ENCODE measurements at regions not wholly inside any gene's neighbourhood (a gene's known extent, or its start where the extent isn't known, plus 50 kb on each side); places are given as distances from the start of the nearest gene placed in this dataset.
"Not testable (repeated sequence)": the region's sequence is repeated elsewhere in the genome, so short reads cannot be mapped to it uniquely, and the experiment has no call there.

DNA sequence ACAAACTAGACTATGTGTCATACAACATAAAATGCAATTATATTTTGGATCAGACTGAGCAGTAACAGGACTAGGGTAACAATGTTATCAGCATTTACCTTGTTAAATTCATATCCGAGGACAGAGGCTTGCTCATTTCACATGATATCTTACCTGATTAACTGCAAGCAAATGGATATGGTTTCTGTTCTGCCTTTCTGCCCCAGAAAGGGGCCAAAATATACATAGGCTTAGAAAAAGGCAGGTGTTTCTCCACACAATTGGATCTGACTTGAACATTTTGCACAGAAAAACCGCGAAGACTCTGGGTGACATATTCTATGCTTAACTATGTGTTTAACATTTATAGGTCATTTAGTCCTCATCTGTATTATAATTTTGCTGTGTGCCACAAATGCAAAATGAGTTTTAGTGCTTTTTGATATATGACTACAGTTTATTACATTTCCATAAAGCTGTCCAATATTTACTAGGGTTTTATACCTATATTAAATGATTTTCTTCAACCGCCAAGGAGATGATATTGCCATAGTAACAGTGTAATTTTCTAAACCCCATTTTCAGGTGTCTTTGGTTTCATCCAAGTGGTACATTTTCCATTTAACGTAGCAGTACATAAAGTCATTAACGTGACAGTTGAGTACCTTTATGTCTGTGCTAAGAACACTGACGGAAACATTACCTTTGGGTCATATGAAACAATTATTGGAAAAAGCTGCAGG, 249.3 kb upstream of the KRR1 start:
- no peak for DNase-seq (ENCODE audit: low spot score)

DNA sequence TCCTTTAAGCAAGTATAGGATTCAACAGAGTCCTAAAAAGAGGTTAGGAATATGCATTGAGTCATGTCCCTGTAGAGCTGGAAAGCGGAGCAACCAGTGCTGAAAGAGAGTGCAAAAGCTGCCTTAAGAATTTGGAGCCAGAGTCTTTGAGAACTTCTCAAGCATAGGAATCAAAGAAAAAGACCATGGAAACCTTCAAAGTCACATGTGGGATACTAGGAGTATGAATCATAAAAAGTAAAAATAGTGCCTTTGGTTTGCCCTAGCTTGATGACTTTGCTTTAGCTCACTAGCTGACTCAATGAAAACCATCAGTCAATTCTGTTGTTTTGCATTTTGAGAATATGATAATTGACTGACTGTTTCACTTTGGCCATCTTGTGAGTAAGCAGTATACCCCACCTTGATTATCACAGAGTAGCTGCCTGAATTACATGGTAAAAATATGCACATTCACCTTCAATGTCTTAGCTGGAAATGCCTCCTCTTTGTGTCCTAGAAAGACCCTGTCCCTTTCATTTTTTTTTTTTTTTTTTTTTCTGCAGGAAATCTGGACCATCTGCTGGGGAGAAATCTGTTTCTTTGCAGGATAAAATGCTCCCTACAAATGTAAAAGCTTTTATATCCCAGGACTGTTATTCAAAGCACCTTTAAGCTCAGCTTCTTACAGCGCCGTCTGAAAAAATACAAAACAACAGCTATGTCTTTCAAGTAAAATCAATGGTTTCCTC, 248.6 kb upstream of the KRR1 start:
- DNase-seq (ENCODE audit: low spot score): no peak

- DNase-seq (ENCODE audit: low spot score): no peak
Observed at GRCh38 chr12:75759196-75759595, 247.8 kb upstream of the KRR1 start.

DNA sequence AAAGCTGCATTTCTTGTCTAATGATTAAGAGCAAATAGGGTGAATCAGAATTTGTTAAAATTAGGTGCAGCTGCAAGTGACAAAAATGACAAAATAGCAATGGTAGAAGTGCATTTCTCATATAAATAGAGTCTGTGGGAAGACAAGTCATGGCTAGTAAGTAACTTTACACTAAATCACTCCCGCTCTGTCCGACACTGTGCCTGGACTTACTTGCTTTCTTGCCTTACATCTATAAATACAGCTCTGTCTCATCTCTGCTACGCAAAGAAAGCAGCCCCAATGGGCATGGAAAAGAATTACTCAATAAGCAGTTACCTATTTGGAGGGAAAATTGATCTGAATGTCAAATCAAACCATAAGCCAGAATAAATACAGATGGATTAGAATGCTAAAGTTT, 245.4 kb upstream of the KRR1 start:
- DNase-seq (ENCODE audit: low spot score): no peak

DNA sequence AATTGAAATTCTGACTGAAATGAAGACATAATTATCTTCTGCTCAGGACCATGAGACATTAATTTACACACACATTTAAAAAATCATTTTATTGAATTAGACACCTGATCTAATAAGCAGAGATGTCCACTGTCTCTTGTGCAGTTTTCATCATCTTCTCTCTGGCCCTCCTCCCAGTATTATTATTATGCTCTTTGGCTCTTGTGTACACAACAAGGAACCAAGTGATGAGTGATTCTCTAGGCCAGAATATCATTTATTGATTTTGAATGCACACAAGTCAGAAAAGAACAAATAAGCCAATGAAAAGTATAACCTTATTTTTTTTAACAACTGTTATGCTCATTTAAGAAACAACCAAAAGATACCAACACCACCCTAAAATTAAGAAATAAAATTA, 244.7 kb upstream of the KRR1 start:
- no peak for DNase-seq (ENCODE audit: low spot score)

- DNase-seq (ENCODE audit: low spot score): no peak
Observed at GRCh38 chr12:75754698-75755097, 243.3 kb upstream of the KRR1 start.

DNA sequence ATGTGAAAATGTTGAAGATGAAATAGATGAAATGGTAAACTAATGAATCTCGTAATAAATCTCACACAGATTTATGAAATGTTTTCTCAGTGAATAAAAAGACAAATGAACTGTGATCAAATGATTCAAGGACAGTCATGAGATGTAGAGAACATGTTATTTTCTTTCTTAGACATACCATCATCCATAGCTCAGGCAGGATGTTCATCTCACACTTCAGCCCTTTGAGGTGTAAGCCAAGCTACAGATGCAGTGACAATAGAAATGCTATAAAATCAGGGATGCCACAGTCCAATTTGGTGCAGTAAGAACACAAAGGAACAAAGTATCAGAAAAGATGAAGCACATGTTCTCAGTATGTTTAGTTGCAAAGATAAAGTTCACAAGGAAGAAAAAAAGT, 242.7 kb upstream of the KRR1 start:
- DNase-seq (ENCODE audit: low spot score): no peak

DNA sequence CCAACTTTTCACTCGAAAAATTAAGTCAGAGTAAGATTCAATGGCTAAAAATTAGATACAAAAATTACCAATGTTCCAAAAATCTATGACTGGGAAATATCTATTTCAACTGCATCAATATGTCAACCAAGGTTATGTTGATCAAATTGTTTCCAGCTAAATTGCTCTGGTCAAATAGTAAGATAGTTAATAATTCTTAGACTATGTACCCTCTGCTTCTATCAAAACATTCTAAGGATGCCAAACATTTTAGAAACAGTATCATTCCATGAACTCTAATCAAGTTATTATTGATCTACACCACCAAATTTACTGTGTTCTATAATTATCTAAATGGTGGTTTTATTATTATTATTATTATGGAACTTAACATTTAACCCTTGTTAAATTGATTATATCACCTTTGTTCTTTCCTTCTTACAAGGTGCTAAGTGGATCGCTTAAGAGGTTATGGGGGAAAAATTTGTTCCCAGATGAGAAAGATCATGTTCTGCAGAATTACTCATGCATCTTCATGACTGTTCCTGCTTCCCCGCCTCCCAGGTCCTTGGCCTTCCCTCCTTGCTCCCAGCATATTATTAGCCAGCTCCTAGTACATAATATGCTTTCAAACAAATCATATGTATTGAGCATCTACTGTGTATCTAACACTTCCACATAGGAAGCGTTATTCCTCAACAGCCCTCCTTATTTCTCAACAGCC, 240.5 kb upstream of the KRR1 start:
- no peak for DNase-seq (ENCODE audit: low spot score)

- DNase-seq (ENCODE audit: low spot score): no peak
Observed at GRCh38 chr12:75750716-75751306, 239.4 kb upstream of the KRR1 start.

DNA sequence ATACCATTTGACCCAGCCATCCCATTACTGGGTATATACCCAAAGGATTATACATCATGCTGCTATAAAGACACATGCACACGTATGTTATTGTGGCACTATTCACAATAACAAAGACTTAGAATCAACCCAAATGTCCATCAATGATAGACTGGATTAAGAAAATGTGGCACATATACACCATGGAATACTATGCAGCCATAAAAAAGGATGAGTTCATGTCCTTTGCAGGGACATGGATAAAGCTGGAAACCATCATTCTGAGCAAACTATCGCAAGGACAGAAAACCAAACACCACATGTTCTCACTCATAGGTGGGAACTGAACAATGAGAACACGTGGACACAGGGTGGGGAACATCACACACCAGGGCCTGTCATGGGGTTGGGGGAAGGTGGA, 237.6 kb upstream of the KRR1 start:
- DNase-seq (ENCODE audit: low spot score): not testable (repeated sequence)

DNA sequence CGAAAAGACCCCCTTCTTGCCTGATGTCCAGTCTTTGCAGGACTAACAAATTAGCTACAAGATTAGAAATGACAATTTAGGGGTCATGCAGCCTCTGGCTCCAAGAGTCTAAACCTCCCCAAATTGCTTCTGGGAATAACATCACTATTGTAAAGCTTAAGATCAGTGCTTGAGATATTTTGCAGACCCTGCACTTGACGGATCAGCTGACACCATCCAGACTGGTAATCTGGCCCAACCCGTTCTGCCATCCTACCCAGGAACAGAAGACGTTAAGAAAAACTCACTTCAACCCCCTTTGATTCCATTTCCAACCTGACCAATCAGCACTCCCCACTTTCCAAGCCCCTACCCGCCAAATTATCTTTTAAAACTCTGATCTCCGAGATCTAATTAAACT, 236.7 kb upstream of the KRR1 start:
- DNase-seq (ENCODE audit: low spot score): no peak

- DNase-seq (ENCODE audit: low spot score): no peak
Observed at GRCh38 chr12:75747572-75748021, 236.2 kb upstream of the KRR1 start.

DNA sequence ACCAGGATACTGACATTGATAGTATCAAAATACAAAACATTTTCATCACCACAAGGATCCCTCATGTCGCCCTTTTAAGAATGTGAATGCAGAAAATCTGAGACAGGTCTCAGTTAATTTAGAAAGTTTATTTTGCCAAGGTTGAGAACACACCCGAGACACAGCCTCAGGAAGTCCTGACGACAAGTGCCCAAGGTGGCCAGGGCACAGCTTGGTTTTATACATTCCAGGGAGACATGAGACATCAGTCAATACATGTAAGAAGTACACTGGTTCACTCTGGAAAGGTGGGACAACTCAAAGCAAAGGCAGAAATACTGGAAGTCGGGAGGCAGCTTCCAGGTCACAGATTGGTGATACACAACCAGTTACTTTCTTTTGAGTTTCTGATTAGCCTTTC, 235.2 kb upstream of the KRR1 start:
- DNase-seq (ENCODE audit: low spot score): no peak

DNA sequence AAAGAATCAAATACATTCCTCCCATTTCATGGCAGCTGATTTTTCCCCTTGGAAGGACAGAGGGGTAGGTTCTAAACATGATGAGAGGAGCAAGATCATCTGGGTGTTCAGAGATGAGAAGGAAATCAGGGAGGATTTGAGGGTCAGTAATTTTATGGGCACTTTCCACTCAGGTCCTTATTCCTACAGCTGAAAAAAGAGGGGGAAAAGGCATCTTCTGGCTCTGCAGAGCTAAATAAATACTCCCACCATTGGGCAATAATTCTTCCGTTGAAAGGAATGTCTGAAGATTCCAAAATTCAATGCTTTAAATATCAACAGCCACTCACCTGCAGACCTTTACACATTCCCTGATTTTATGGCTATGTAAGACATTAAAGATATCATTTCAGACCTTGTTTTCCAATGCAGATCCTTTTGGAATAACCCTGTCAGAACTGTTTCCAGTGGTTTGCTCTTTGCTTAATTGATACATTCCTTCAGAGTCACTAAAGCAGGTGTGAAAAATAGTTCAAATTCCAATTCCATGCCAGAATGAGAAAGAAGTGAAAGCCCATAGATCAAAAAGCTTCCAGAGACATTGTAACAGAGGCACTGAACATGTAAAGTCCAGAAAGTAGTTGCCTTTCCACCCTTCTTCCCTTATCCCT, 233.3 kb upstream of the KRR1 start:
- no peak for DNase-seq (ENCODE audit: low spot score)

- no peak for DNase-seq (ENCODE audit: low spot score)
Observed at GRCh38 chr12:75742961-75743360, 231.6 kb upstream of the KRR1 start.

- no peak for DNase-seq (ENCODE audit: low spot score)
Observed at GRCh38 chr12:75742048-75742447, 230.6 kb upstream of the KRR1 start.

- no peak for DNase-seq (ENCODE audit: low spot score)
Observed at GRCh38 chr12:75739912-75740311, 228.5 kb upstream of the KRR1 start.

GRCh38 chr12:75739098-75739497, 227.7 kb upstream of the KRR1 start:
- not testable (repeated sequence) for DNase-seq (ENCODE audit: low spot score)

DNA sequence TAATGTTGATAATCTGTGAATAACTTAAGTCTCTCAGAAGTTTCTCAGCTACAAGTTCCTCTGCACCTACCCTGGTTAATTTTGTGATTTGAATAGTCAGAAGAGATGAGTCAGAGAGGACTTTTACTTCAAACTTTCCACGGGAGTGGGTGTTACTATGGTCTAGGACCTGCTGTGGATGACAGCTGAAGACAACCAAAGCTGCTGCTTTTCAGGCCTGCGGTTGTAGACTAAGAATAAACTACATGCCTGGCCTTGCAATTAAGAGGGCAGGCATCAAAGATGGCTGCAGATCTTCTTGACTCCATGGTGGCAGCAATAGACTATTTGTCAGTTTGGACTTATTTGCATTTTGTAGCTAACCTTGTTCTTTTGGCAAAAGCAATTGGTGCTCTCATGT, 227.1 kb upstream of the KRR1 start:
- DNase-seq (ENCODE audit: low spot score): no peak

DNA sequence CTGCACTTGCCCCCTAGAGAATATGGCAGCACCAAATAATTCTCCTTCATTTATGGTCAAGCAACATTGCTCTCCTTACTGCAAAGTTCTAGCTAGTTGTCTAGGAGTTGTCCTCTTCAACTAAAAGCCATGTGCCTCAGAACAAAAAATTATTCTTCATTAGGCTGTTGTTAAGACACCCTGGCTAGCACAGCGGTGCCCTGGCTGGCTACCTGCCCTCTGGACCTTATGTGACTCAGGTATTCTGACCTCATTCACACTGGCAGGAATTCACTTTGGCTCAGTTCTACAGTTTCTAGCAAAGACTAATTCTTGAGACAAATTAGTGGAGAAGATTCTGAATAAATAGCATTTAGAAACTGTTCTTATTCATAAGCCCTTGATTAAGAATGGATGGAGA, 224.4 kb upstream of the KRR1 start:
- no peak for DNase-seq (ENCODE audit: low spot score)

DNA sequence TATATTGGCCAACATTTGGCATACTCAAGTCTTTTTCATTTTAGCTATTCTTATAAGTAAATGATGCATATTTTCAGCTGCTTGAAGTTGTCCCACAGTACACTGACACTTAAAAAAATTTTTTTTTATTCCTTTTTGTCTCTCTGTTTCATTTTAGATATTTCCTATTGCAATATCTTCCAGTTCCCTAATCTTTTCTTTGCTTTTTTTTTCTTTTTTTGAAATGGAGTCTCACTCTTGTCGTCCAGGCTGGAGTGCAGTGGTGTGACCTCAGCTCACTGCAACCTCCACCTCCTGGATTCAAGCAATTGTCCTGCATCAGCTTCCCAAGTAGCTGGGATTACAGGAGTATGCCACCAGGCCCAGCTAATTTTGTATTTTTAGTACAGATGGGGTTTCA, 217.4 kb upstream of the KRR1 start:
- no peak for DNase-seq (ENCODE audit: low spot score)

DNA sequence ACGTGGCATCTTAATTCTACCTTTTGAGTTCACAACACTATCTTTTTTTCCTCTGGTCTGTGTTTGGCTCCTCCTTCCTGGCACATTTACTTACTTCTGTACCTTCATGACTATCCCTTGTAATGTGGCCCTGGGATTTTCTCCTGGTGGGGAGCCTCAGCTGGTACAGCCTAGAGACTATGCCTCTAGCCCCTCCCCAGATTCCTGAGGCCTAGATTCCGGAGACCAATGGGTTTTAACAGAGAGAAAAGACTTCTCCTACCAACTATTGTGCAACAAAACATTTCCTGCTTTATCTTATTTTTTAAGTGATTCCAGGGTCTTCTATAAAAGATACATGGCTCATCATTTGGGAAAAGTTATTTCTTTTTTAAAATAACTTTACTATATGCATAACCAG, 216.2 kb upstream of the KRR1 start:
- peak; percentile 43 for DNase-seq (ENCODE audit: low spot score)
